HEK293 (cell line): ENCODE measurements at regions not wholly inside any gene's neighbourhood (a gene's known extent, or its start where the extent isn't known, plus 50 kb on each side); places are given as distances from the start of the nearest gene placed in this dataset.

Source experiments
- CTCF ChIA-PET: fragments of 350-600 bp; formaldehyde crosslinking; extraction: SDS; loops from one replicate; lab custom pipeline; 2021; ENCODE audit warnings: antibody characterized with exemption; lab: Yijun Ruan, JAX
- POLR2A ChIA-PET: fragments of 300-600 bp; formaldehyde crosslinking; extraction: SDS; loops from one replicate; lab custom pipeline; 2020; ENCODE audit warnings: antibody characterized with exemption, inconsistent platforms; lab: Yijun Ruan, JAX
- H3K27ac ChIP-seq: fragments of 200-500 bp; sonication (Bioruptor generic); 2 replicates; pipeline ENCODE4 v1.5.1; 2014; ENCODE audit warnings: low read depth, low read length, control low read depth, inconsistent platforms; ENCODE audit errors: extremely low read depth
- H3K36me3 ChIP-seq, 2 experiments: fragments of 200-500 bp in 1 of 2; sonication (Bioruptor generic) in 1 of 2; 1 replicate in 1 of 2; 2 replicates in 1 of 2; pipeline ENCODE4 v1.5.1; 2014 to 2017; ENCODE audit warnings: inconsistent platforms in 2 of 2, low read length in 2 of 2; ENCODE audit not compliant: control insufficient read depth in 2 of 2, insufficient read depth in 1 of 2
- H3K4me1 ChIP-seq: fragments of 200-500 bp; sonication (Bioruptor generic); 2 replicates; pipeline ENCODE4 v1.5.1; 2014; ENCODE audit warnings: mild to moderate bottlenecking, low read length, inconsistent platforms; ENCODE audit not compliant: control insufficient read depth, insufficient read depth
- H3K4me3 ChIP-seq: 2 replicates; pipeline ENCODE4 v1.5.1; 2011; ENCODE audit warnings: low read depth, mild to moderate bottlenecking, control low read depth, low read length, moderate library complexity
- H3K9me3 ChIP-seq: fragments of 200-500 bp; sonication (Bioruptor generic); 2 replicates; pipeline ENCODE4 v1.5.1; 2014; ENCODE audit warnings: low read depth, low read length, inconsistent platforms; ENCODE audit not compliant: control insufficient read depth, insufficient read depth
- HOXA7 ChIP-seq: sonication (generic); formaldehyde crosslinking; IDR thresholded peaks from 2 replicates; pipeline ENCODE4 v1.8.1; 2022; ENCODE audit warnings: missing genetic modification reagents, borderline replicate concordance
- KLF16 ChIP-seq: fragments of 450-650 bp; formaldehyde crosslinking; IDR thresholded peaks from 2 replicates; pipeline ENCODE4 v1.5.1; 2017; ENCODE audit warnings: missing biosample characterization, missing genetic modification characterization
- SETDB1 ChIP-seq: IDR thresholded peaks from one replicate; pipeline ENCODE4 v1.6.1; 2017; ENCODE audit warnings: mild to moderate bottlenecking, low read length, moderate library complexity, mixed read lengths; ENCODE audit not compliant: insufficient read length
- SP3 ChIP-seq: fragments of 450-650 bp; formaldehyde crosslinking; IDR thresholded peaks from 2 replicates; pipeline ENCODE4 v1.5.1; 2016; ENCODE audit warnings: missing biosample characterization, missing genetic modification characterization
- TRIM28 ChIP-seq: IDR thresholded peaks from 2 replicates; pipeline ENCODE4 v1.6.1; 2011; ENCODE audit warnings: low read length, control low read depth, borderline replicate concordance
- WT1 ChIP-seq: fragments of 450-650 bp; formaldehyde crosslinking; IDR thresholded peaks from 2 replicates; pipeline ENCODE4 v1.5.1; 2016; ENCODE audit warnings: missing biosample characterization, missing genetic modification characterization
- ZBTB17 ChIP-seq: fragments of 450-650 bp; formaldehyde crosslinking; IDR thresholded peaks from 2 replicates; pipeline ENCODE4 v1.5.1; 2016; ENCODE audit warnings: missing biosample characterization, missing genetic modification characterization
- ZEB2 ChIP-seq: fragments of 450-650 bp; formaldehyde crosslinking; IDR thresholded peaks from 2 replicates; pipeline ENCODE4 v1.5.1; 2016; ENCODE audit warnings: missing biosample characterization, missing genetic modification characterization
- ZFP37 ChIP-seq: fragments of 450-650 bp; formaldehyde crosslinking; IDR thresholded peaks from 2 replicates; pipeline ENCODE4 v1.5.1; 2016; ENCODE audit warnings: missing biosample characterization, missing genetic modification characterization
- ZNF10 ChIP-seq: fragments of 450-650 bp; formaldehyde crosslinking; IDR thresholded peaks from 2 replicates; pipeline ENCODE4 v1.5.1; 2017; ENCODE audit warnings: missing biosample characterization, missing genetic modification characterization
- ZNF202 ChIP-seq: fragments of 450-650 bp; formaldehyde crosslinking; IDR thresholded peaks from 2 replicates; pipeline ENCODE4 v1.5.1; 2016; ENCODE audit warnings: missing biosample characterization, missing genetic modification characterization, borderline replicate concordance
- ZNF24 ChIP-seq: fragments of 450-650 bp; formaldehyde crosslinking; IDR thresholded peaks from 2 replicates; pipeline ENCODE4 v1.5.1; 2016; ENCODE audit warnings: missing biosample characterization, missing genetic modification characterization
- ZNF292 ChIP-seq: fragments of 450-650 bp; formaldehyde crosslinking; IDR thresholded peaks from 2 replicates; pipeline ENCODE4 v1.5.1; 2016; ENCODE audit warnings: low read depth, missing biosample characterization, missing genetic modification characterization, borderline replicate concordance
- ZNF350 ChIP-seq: fragments of 450-650 bp; formaldehyde crosslinking; IDR thresholded peaks from 2 replicates; pipeline ENCODE4 v1.5.0; 2017; ENCODE audit warnings: missing biosample characterization, mild to moderate bottlenecking, missing genetic modification characterization
- ZNF548 ChIP-seq: fragments of 450-650 bp; formaldehyde crosslinking; IDR thresholded peaks from 2 replicates; pipeline ENCODE4 v1.5.1; 2016; ENCODE audit warnings: missing biosample characterization, missing genetic modification characterization
- ZNF600 ChIP-seq: fragments of 450-650 bp; formaldehyde crosslinking; IDR thresholded peaks from 2 replicates; pipeline ENCODE4 v1.5.1; 2016; ENCODE audit warnings: missing biosample characterization, missing genetic modification characterization
- ZNF843 ChIP-seq: fragments of 450-650 bp; formaldehyde crosslinking; IDR thresholded peaks from 2 replicates; pipeline ENCODE4 v1.5.1; 2016; ENCODE audit warnings: missing biosample characterization, missing genetic modification characterization
- TF ChIP-seq, protein P1 (sequence below): fragments of 450-650 bp; formaldehyde crosslinking; IDR thresholded peaks from 2 replicates; pipeline ENCODE4 v1.5.1; 2016; ENCODE audit warnings: missing biosample characterization, missing genetic modification characterization
- TF ChIP-seq, protein P2 (sequence below): fragments of 450-650 bp; formaldehyde crosslinking; IDR thresholded peaks from 2 replicates; pipeline ENCODE4 v1.5.1; 2017; ENCODE audit warnings: missing biosample characterization, missing genetic modification characterization
- TF ChIP-seq, protein P3 (sequence below): fragments of 450-650 bp; formaldehyde crosslinking; IDR thresholded peaks from 2 replicates; pipeline ENCODE4 v1.5.1; 2017; ENCODE audit warnings: missing biosample characterization, missing genetic modification characterization
- TF ChIP-seq, protein P4 (sequence below): fragments of 450-650 bp; formaldehyde crosslinking; conservative IDR thresholded peaks from 2 replicates; pipeline ENCODE4 v1.5.1; 2016; ENCODE audit warnings: low read depth, missing biosample characterization, missing genetic modification characterization

DNA sequence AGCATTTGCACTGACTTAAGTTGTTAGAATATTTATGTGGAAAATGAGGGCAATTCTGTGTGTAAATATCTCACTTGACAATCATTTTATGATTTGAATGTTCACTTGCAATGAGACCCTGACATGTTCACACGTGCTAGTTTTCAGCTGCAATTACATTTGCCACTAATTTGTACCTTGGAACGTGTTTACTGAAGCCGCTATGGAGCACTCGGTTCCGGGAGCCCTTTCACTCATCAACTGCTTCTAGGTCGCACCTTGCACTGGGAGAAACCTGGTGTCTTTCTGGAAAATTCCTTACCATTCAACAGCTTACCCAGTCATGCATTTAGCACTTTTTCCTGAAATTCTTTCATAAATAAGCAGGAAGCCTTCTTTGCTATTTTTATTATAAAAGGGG is 229.6 kb downstream of the ZIC5 start:
- H3K4me3 ChIP-seq: no peak overlapping the region
- TF ChIP-seq ZNF292: no peak
- no peak overlapping the region for H3K27ac ChIP-seq
- no peaks in the 10 kb centered on the region for H3K4me1 ChIP-seq
- H3K9me3 ChIP-seq: no peaks in the 10 kb centered on the region
- CTCF ChIA-PET: no interaction called here
- POLR2A ChIA-PET: no interaction called here
- H3K36me3 ChIP-seq: no peaks in the 10 kb centered on the region

DNA sequence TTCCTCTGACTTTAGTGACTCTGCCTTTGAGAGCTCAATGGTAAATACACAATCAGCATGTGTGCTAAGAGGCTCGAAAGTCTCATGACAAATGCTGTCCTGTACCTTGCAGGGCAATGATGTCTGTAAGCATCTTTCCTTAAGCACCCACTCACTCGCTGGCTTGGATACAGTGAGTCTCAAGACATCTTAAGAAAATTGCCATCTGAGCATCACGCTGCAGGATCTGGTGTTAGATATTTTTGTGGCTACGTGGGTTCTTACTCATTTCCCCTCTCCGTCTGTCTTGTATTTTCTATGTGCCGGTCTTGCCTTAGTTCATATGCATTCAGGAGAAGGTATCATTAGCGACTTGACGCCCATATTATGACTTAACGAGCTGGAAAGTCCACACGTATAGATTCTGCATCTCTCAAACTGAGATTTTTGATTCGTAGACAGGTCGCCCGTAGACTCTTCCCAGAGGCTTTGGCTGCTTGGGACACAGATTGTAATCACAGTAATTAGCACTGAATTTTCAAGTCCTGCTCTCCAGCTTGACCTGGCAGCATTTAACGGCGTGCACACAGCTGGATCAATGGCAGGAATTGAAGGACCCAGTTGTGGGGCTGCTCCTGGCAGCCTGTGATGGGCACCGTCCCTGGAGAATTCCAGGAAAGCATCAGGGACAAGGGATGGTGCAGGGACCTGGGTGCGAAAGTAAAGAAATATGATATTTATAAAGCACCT is 231.2 kb downstream of the ZIC5 start:
- H3K9me3 ChIP-seq: no peaks in the 10 kb centered on the region
- CTCF ChIA-PET: interaction anchor here (0.7 kb wide), 1 partner anchor 15 kb away, joined by 3 read pairs; no protein-coding TSS in a partner anchor
- POLR2A ChIA-PET: no interaction called here
- TF ChIP-seq, protein P1, sequence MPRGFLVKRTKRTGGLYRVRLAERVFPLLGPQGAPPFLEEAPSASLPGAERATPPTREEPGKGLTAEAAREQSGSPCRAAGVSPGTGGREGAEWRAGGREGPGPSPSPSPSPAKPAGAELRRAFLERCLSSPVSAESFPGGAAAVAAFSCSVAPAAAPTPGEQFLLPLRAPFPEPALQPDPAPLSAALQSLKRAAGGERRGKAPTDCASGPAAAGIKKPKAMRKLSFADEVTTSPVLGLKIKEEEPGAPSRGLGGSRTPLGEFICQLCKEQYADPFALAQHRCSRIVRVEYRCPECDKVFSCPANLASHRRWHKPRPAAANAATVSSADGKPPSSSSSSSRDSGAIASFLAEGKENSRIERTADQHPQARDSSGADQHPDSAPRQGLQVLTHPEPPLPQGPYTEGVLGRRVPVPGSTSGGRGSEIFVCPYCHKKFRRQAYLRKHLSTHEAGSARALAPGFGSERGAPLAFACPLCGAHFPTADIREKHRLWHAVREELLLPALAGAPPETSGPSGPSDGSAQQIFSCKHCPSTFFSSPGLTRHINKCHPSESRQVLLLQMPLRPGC (tag by site-specific recombination): no peak
- TF ChIP-seq ZFP37: no peak
- TF ChIP-seq ZNF202 (tag by site-specific recombination): no peak
- TF ChIP-seq SP3: no peak
- TF ChIP-seq ZNF10 (tag by site-specific recombination): no peak
- no peak for TF ChIP-seq KLF16 (tag by site-specific recombination)
- TF ChIP-seq ZNF548 (tag by site-specific recombination): no peak
- TF ChIP-seq, protein P2, sequence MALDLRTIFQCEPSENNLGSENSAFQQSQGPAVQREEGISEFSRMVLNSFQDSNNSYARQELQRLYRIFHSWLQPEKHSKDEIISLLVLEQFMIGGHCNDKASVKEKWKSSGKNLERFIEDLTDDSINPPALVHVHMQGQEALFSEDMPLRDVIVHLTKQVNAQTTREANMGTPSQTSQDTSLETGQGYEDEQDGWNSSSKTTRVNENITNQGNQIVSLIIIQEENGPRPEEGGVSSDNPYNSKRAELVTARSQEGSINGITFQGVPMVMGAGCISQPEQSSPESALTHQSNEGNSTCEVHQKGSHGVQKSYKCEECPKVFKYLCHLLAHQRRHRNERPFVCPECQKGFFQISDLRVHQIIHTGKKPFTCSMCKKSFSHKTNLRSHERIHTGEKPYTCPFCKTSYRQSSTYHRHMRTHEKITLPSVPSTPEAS: no peak
- no peak for TF ChIP-seq TRIM28
- no peak for TF ChIP-seq HOXA7 (CRISPR knock-in tag)
- no peak for TF ChIP-seq ZEB2 (tag by site-specific recombination)
- TF ChIP-seq, all 188 proteins: peak for 0
- H3K4me1 ChIP-seq: no peaks in the 10 kb centered on the region
- no peaks in the 10 kb centered on the region for H3K36me3 ChIP-seq
- H3K27ac ChIP-seq: no peak overlapping the region
- H3K4me3 ChIP-seq: no peak overlapping the region

DNA sequence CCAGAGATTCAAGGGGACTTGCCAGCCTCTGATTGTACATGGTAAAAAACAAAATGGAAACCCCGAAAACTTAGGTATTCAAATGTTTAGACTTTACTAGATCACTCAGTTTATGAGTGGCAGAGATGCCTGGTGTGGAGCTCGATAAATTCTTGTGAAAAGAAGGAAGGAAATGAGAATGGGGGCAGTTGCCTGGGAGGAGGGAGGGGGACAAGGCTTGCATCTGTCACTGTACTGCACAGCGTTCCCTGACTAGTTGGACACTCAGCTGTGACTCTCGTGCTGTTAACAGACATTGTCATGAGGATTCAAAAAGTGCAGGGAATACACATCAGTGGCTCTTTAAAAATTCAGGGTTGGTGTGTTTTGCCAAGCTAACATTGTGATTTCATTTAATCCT is 232.9 kb downstream of the ZIC5 start:
- H3K36me3 ChIP-seq: no peaks in the 10 kb centered on the region
- H3K9me3 ChIP-seq: no peaks in the 10 kb centered on the region
- ChIA-PET POLR2A (no interaction called here), CTCF (interaction anchor here (0.6 to 0.9 kb wide), 2 partner anchors 41 to 333 kb away, joined by 3 read pairs; no protein-coding TSS in a partner anchor)
- H3K4me1 ChIP-seq: no peaks in the 10 kb centered on the region
- H3K4me3 ChIP-seq: no peak overlapping the region
- H3K27ac ChIP-seq: no peak overlapping the region
- TF ChIP-seq ZNF600 (no peak), ZNF843 (tag by site-specific recombination) (no peak), WT1 (no peak), ZNF548 (tag by site-specific recombination) (no peak), SETDB1 (no peak), ZNF24 (no peak), ZNF350 (no peak), ZBTB17 (tag by site-specific recombination) (no peak)
- TF ChIP-seq, protein P3, sequence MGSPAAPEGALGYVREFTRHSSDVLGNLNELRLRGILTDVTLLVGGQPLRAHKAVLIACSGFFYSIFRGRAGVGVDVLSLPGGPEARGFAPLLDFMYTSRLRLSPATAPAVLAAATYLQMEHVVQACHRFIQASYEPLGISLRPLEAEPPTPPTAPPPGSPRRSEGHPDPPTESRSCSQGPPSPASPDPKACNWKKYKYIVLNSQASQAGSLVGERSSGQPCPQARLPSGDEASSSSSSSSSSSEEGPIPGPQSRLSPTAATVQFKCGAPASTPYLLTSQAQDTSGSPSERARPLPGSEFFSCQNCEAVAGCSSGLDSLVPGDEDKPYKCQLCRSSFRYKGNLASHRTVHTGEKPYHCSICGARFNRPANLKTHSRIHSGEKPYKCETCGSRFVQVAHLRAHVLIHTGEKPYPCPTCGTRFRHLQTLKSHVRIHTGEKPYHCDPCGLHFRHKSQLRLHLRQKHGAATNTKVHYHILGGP (tag by site-specific recombination): no peak
- TF ChIP-seq, protein P4, sequence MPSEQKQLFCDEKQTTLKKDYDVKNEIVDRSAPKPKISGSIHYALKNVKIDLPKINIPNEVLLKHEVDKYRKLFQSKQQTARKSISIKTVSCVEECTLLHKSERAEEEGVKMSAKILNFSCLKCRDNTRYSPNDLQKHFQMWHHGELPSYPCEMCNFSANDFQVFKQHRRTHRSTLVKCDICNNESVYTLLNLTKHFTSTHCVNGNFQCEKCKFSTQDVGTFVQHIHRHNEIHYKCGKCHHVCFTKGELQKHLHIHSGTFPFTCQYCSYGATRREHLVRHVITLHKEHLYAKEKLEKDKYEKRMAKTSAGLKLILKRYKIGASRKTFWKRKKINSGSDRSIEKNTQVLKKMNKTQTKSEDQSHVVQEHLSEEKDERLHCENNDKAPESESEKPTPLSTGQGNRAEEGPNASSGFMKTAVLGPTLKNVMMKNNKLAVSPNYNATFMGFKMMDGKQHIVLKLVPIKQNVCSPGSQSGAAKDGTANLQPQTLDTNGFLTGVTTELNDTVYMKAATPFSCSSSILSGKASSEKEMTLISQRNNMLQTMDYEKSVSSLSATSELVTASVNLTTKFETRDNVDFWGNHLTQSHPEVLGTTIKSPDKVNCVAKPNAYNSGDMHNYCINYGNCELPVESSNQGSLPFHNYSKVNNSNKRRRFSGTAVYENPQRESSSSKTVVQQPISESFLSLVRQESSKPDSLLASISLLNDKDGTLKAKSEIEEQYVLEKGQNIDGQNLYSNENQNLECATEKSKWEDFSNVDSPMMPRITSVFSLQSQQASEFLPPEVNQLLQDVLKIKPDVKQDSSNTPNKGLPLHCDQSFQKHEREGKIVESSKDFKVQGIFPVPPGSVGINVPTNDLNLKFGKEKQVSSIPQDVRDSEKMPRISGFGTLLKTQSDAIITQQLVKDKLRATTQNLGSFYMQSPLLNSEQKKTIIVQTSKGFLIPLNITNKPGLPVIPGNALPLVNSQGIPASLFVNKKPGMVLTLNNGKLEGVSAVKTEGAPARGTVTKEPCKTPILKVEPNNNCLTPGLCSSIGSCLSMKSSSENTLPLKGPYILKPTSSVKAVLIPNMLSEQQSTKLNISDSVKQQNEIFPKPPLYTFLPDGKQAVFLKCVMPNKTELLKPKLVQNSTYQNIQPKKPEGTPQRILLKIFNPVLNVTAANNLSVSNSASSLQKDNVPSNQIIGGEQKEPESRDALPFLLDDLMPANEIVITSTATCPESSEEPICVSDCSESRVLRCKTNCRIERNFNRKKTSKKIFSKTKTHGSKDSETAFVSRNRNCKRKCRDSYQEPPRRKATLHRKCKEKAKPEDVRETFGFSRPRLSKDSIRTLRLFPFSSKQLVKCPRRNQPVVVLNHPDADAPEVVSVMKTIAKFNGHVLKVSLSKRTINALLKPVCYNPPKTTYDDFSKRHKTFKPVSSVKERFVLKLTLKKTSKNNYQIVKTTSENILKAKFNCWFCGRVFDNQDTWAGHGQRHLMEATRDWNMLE (tag by site-specific recombination): no peak
